ENCODE measurements at regions not wholly inside any gene's neighbourhood (a gene's known extent, or its start where the extent isn't known, plus 50 kb on each side); places are given as distances from the start of the nearest gene placed in this dataset.

DNA sequence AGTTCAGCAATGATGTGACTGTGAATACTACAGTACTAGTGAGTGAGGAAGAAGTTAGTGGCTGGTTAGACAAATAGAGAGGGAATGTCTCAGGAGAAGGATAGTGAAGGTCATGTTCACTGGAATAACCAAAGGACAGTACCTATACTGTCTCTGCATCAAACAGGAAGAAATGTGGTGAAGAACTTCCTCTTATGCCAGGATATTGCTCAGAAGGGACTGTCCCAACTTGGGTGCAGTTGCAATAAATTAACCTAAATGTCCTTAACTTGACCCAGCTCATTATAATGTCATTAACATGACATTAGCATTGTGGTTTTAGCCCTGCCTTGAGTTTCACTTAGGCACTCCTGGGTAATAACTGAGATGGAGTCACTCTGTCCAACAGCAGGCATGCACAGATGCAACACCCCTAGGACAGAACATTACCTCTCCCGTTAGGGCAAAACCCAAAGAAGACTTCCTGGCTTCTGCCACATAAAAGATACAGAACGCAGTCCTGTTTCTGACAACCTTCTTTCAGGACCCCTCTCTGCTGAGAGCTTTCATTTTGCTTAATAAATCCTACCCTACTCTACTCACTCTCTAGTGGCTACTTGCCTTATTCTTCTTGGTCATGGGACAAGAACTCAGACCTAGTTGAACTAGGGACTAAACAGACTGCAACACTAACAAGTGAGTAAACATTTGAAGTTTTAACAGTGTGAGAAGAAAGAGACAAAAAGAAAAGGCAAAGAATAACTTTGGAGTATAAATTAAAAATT, 1591.6 kb upstream of the MIR17HG start:
- DNase-seq, result no peak

DNA sequence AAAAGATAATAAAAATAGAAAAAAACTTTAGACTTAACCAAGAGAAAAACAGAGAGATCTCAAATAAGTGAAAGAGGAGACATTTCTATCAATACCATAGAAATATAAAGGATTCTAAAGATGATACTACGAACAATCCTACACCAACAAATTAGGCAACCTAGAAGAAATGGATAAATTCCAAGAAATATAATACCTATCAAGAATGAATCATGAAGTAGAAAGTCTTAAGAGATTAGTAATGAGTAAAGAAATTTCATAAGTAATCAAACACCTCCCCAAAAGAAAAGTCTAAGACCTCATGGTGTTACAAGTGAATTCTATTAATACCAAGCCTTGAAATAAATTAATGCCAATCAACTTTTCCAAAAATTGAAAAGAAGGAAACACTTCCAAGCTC, 1584.5 kb upstream of the MIR17HG start:
- DNase-seq, result no peak

DNA sequence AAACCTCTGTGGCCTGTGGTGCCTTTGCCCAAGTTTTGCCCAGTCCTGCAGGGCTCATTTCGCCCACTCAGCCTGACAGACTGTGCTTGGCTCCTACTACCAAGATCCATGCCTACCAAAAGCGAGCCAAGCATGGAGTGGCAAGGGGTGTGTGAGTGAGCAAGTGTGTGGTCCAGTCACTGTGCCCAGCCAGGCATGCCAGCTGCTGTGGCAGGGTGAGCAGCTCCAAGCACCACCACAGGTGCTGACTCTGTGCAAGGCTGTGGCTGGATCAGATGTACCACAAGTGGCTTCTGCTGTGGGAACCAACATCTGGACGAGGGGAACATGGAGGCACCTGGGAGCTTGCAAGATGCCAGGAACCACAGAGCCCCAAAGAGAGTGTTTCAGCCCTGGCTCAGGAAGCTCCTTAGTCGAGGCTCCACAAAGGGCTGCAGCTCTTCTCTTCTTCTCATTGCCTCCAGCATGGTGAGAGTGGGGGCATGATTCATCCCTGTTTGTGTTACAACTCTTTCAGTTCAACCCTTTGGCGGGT, 1564.2 kb upstream of the MIR17HG start:
- DNase-seq, result no peak

DNA sequence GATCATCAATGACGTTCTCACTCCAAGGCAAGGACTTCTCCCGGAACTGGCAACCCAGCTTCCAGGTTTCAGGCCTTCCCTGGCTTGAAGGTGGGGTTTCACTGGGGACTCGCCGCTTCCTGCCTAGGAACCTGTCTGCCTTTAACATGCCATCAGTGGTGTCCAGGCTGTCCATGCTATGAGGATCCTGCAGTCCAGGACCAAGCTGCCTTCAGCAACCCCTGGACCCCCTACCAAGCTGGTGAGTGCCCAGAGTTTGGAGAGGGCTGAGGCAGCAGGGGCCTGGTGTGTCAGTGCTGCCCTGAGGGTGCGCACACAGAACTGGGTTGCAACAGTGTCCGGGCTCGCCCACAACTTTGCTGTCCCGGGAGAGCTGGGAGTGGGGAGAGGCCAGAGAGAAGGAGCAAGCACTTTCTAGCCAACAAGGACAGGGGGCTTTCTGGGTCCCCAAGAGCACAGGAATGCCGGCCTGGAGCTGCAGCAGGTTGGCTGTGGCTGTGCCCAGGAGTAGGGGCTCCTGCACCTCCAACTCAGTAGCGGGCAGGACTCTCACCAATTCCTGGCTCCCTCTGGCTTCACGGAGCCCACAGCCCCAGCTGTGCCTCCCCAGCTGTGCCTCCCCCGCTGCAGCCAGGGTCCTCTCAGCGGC, 1563.2 kb upstream of the MIR17HG start:
- no peak for DNase-seq

GRCh38 chr13:89786531-89786930, 1561.0 kb upstream of the MIR17HG start:
- DNase-seq, result no peak

- no peak for DNase-seq
Measured at GRCh38 chr13:89790696-89791095, 1556.8 kb upstream of the MIR17HG start.

DNA sequence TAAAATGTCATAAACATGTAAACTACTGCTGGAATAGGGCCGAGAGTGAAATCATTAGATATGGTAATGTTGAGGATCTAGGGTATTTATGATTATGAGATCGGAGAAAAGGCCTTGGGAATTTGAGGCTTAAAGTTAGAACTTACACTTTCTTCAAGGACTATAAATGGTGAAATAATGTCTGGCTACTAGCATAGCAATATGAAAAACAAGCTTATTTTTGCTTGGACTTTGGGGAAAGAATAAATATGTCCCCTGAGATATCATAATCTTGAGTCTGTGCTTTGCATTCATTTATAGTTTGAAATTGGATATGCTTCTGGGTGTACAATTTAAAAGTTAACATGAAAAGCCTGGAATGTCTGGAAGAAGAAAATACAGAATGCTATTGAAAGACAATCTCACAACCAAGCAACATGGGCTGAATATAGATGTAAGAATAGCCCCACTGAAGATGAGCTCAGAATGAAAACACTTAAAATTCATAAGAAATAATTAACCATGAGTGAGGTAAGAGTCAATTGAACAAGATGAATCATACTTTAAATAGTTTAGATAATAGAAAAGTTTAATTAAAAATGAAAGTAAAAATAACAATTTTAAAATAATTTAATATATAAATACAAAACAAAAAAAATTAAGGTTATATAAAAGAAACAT, 1555.4 kb upstream of the MIR17HG start:
- no peak for DNase-seq

GRCh38 chr13:89796196-89796595, 1551.3 kb upstream of the MIR17HG start:
- no peak for DNase-seq

- no peak for DNase-seq
Measured at GRCh38 chr13:89803839-89804238, 1543.6 kb upstream of the MIR17HG start.

DNA sequence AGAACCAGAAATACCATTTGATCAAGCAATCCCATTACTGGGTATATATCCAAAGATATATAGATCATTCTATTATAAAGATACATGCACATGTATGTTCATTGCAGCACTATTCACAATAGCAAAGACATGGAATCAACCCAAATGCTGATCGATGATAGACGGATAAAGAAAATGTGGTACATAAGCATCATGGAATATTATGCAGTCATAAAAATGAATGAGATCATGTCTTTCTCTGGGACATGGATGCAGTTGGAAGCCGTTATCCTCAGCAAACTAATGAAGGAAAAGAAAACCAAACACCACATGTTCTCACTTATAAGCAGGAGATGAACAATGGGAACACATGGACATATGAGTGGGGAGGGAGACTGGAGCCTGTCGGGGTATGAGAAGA, 1540.9 kb upstream of the MIR17HG start:
- DNase-seq, result no peak

- DNase-seq, result no peak
Measured at GRCh38 chr13:89812856-89813255, 1534.6 kb upstream of the MIR17HG start.

GRCh38 chr13:89816404-89816803, 1531.1 kb upstream of the MIR17HG start:
- DNase-seq, result no peak

DNA sequence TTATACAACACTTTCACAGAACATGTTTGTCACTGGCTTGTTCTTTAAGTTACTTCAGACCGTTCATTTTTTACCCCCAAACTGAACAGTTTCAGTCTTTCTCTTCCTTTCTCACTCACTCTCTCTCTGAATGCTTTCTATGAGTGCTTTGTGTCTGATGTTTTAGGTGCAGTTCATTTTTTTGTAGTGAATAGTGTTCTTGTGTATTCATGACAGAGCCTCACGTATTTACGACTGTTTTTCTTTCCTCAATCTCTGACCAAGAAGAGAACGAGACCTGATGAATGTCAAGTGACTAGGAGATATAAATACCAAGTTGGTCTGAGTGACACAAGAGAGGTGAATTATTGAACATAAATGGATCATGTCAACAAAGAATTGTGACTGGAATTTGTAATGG, 1525.0 kb upstream of the MIR17HG start:
- DNase-seq, result no peak

GRCh38 chr13:89827552-89827951, 1519.9 kb upstream of the MIR17HG start:
- no peak for DNase-seq

GRCh38 chr13:89828506-89828905, 1519.0 kb upstream of the MIR17HG start:
- DNase-seq, result no peak

GRCh38 chr13:89831157-89831556, 1516.3 kb upstream of the MIR17HG start:
- DNase-seq, result no peak

- no peak for DNase-seq
Measured at GRCh38 chr13:89832827-89833226, 1514.7 kb upstream of the MIR17HG start.

DNA sequence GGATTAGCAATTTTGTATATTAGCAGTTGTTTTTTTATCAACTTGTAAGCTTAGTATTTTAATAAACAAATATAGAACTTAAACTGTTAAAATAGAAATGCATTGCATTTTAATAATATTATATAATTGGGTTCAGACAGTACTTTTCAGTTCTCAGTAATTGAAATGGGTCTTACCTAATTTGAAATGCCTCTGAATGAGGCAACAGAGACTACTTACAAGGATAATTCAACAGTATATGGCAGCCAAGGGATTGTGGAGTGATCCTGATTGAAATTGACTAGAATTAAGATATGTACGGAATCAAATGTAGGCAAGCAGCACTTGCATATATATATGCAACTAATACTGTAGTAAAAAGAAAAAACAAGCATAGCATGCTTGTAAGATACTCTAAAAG, 1503.9 kb upstream of the MIR17HG start:
- DNase-seq, result no peak

DNA sequence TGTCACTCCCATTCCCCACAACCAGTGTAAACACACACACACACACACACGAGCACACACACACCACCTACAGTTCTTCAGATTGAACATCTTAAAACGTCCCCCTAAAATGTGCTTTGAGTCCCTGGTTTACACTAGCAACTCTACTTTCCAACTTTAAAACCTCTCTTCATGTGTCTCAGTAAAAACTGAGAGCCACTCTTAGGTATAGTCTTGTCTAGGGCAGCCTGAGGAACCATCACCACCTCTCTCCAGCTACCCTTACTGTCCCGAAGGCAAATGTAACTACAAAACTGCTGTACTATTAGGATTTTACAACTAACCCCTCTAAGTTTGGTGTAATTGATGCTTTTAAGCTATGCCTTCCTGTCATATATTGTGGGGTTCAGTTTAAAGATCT, 1501.6 kb upstream of the MIR17HG start:
- DNase-seq, result no peak

- DNase-seq, result no peak
Measured at GRCh38 chr13:89846926-89847585, 1500.4 kb upstream of the MIR17HG start.

DNA sequence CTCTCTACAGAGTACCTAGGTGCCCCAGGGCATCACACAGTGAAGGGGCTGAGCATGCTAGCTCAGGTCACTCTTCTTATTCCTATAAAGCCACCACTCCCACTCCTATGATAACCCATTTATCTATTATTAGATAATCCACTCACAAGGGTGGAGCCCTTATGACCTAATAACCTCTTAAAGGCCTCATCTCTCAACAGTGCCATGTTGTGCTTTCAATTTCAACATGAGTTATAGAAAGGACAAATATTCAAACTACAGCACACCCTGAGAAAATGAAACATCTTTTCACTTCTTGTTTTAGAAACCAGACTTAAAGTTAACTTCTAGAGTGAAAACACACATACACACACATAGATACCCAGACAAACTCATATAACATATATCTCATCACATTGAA, 1494.9 kb upstream of the MIR17HG start:
- DNase-seq, result no peak

GRCh38 chr13:89856512-89856911, 1491.0 kb upstream of the MIR17HG start:
- DNase-seq, result no peak

DNA sequence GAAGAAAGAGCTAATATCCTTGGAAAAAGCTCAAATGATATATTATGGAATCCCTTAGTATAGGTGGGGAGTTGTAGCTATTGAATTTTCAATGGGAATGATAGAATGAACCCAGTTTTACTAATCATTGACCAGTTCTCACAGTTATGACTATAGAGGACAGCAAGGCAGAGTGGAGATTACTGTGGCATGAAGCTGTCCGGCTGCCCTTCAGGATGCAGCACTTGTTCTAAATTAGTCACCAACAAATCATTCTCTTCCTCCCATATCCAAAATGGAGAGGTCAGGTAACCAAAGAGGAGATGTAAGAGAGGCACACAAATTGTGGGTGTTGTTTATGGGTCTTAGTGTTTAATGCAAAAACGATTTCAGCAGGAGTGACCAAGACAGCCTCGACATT, 1490.0 kb upstream of the MIR17HG start:
- DNase-seq, result no peak

All from NCI-H1092 (cell line).